ENCODE measurements at regions not wholly inside any gene's neighbourhood (a gene's known extent, or its start where the extent isn't known, plus 50 kb on each side); places are given as distances from the start of the nearest gene placed in this dataset.

DNA sequence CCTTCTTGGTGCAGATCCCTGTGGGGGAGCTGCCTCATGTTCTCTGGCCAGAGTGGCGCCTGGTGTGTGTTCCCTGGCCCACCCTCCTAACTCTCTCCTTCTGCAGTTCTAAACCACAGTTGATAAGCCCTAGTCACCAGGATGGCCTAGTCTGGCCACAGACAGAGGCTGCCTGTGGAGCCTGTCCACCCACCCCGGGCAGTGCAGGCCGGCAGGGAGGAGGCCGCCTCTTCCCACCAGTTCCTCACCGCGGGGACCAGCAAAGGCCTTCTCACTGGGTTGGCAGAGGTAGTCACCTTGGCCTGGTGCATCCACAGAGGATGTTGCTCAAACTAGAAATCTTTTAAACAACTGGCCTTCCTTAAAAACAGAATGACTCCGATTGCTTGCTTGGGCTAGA, 276.4 kb upstream of the TTC14 start:
- TF ChIP-seq, protein P1, sequence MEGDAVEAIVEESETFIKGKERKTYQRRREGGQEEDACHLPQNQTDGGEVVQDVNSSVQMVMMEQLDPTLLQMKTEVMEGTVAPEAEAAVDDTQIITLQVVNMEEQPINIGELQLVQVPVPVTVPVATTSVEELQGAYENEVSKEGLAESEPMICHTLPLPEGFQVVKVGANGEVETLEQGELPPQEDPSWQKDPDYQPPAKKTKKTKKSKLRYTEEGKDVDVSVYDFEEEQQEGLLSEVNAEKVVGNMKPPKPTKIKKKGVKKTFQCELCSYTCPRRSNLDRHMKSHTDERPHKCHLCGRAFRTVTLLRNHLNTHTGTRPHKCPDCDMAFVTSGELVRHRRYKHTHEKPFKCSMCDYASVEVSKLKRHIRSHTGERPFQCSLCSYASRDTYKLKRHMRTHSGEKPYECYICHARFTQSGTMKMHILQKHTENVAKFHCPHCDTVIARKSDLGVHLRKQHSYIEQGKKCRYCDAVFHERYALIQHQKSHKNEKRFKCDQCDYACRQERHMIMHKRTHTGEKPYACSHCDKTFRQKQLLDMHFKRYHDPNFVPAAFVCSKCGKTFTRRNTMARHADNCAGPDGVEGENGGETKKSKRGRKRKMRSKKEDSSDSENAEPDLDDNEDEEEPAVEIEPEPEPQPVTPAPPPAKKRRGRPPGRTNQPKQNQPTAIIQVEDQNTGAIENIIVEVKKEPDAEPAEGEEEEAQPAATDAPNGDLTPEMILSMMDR (IDR thresholded peaks at IDR 0.05; ENCODE audit: insufficient read depth, missing control alignments), result no peak
- DNase-seq (ENCODE audit: insufficient read length, low spot score) (no peak), FAIRE-seq (no peak)

DNA sequence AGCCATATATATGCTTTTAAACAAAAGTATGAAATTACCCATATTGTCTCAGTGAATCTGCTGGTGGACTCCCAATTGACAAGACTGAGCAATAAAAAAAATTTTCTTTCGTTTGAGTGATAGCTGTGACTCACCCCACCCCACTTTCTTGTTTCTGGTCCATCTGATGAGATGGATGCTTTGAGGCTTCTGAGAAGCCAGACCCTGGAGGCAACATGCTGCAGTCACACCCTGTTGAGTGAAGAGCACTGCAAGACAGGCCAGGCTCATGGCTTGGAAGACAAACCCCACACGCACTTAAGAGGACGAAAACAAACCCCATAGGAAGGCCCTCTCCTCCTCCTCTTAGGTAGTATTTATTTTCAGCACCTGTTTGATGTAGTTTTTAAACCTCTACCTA, 276.0 kb upstream of the TTC14 start:
- FAIRE-seq (no peak), DNase-seq (ENCODE audit: insufficient read length, low spot score) (no peak)
- TF ChIP-seq, protein P1 (IDR thresholded peaks at IDR 0.05; ENCODE audit: insufficient read depth, missing control alignments), result no peak

DNA sequence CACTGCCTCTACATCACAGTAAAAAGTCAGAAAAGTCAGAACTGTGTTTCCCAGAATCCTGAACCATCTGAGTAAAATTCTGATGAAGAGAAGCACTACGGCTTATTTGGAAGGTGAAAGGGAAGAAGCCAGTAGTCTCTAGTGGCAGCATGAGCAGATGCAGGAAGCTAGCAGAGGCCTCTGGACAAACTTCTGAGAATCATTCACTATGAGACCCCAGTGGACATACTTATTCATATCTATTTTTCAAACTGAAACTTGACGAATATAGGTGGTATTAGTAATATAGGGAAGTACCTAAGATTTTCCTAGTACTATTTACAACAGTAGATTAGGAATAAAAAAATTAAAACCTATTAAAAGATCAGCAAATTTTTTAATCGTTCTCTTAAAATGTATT, 272.8 kb upstream of the TTC14 start:
- DNase-seq (ENCODE audit: insufficient read length, low spot score), result no peak
- TF ChIP-seq, protein P1 (IDR thresholded peaks at IDR 0.05; ENCODE audit: insufficient read depth, missing control alignments), result no peak
- FAIRE-seq, result no peak

DNA sequence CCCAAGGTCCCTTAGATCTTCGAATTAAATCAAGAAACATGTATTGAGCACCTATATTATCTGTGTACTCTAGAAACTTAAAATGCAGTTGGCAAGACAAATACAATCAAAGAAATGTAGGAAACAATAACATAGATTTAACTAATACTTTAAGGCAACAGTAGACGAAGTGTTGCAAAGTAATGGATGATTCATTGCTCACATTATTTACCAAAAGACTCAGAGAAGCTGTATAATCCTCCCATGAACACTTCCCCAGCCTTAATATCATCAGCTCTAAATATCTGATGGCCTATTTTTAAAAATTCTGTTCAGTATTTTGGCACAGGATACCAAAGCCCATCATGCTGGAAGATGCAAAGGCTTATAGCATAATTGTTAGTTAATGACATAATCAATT, 272.1 kb upstream of the TTC14 start:
- TF ChIP-seq, protein P1 (IDR thresholded peaks at IDR 0.05; ENCODE audit: insufficient read depth, missing control alignments), result no peak
- DNase-seq (ENCODE audit: insufficient read length, low spot score) (no peak), FAIRE-seq (no peak)

DNA sequence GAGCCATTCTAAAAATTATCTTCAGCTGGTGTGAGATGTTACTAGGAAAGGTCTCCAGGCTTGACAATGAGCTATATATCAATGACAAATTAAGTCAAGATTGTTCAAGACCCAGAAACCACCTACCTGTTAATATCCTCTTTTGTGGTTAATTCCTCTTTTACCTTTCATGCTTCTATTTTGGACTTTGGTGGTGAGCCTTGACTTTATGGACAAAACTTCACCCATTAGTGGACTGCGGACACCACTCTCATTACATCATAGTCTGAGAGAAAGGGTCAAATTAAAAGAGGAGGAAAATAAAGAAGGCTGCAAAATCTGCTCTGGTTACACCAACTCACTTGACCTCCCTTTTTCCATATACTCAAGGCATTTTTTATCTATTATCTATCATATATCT, 271.5 kb upstream of the TTC14 start:
- FAIRE-seq (no peak), DNase-seq (ENCODE audit: insufficient read length, low spot score) (no peak)
- TF ChIP-seq, protein P1 (IDR thresholded peaks at IDR 0.05; ENCODE audit: insufficient read depth, missing control alignments), result no peak

DNA sequence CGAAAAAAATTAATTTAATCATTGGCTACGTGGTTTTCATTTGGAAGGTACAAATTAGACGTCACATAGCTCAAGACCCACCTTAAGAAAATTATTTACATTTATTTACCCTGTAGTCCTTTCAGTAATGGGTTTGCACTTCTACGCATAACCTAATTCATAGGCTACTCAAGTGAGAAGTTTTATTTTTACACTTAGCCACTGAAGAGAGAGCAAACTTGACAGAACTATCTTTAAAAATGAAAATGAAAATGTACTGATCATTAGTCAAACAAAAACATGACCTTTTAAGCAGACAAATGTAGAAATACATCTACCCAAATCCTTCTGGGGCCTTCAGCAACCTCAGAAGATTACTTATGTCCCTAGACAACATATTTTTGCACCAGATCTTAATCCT, 269.4 kb upstream of the TTC14 start:
- DNase-seq (ENCODE audit: insufficient read length, low spot score) (no peak), FAIRE-seq (no peak)
- TF ChIP-seq, protein P1 (IDR thresholded peaks at IDR 0.05; ENCODE audit: insufficient read depth, missing control alignments), result no peak

DNA sequence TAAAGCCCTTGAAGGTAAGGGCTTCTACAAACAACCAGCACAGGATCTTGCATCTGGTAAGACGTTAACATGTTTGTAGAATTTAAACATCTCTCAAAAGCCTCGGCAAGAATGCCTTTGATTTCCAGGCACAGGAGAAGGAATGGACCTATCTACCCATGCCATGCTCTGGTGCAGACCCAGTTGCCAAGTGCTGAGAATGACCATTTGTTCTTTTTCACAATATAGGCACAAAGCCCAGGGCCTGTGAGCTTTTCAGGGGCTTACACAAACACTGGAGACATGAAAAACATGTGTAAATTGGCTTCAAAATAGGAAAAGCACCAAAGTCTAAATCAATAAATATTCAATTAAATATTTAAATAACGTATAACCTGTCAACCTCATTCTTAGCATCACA, 266.9 kb upstream of the TTC14 start:
- no peak for DNase-seq (ENCODE audit: insufficient read length, low spot score)
- FAIRE-seq, result no peak
- TF ChIP-seq, protein P1 (IDR thresholded peaks at IDR 0.05; ENCODE audit: insufficient read depth, missing control alignments), result no peak
